Left forelimb (tissue), 1 donor: ENCODE measurements at regions not wholly inside any gene's neighbourhood (a gene's known extent, or its start where the extent isn't known, plus 50 kb on each side); places are given as distances from the start of the nearest gene placed in this dataset.

Source experiments
- DNase-seq: peaks from one replicate; pipeline ENCODE4 v3.0.0-alpha.2; 2018; ENCODE audit warnings: low spot score

DNA sequence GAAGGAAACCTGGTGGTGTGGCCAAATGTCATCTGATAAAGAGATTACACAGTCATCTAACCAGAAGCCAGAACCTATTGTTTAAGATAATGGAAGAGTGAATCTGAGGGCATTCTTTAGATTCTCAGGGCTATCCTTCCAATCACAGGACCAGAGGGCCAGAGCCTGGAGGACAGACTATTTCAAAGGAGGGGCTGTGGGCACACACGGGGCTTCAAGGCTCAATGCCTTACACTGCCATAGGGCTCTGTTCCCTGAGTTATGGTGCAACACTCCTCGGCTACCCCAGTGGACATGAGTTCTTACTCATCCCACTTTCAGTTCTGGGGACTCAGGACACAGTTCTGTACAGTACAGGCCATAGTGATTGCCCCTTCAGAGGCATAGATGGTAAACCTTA lies 343.9 kb upstream of the ALCAM start:
- no peak for DNase-seq

DNA sequence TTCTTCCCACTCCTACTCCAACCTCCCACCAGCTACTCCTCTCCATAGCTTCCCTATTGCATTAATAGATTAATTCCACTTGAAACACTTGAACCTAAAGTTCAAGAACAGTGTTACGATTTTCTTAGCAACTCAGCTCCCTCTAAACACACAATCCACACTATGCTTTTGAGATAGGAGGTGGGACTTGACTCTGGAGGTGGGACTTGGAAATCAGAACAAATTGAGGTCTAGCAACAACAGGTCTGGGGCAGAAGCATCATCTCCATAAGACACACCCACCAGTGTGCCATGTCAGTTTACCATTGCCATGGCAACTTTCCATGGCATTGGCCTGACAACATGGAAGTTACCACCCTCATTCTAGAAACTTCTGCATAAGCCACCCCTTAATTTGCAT lies 336.5 kb upstream of the ALCAM start:
- DNase-seq, result no peak

DNA sequence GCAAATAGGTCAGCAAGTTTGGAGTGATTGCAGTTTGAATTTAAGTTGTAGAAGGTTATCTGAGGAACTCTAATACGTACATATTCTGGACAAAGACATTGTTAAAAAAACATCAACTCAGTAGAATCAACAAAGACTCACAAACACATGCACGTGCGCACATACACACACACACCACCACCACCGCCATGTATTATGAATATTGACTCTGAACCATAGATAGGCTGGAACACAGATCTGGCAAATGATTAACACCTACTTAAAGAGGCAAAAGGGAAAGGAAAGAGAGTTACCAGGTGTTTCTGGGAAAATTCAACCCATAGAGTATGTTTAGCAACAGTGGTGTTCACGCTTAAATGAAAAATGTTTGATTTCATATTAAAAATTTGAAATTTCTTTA lies 334.2 kb upstream of the ALCAM start:
- no peak for DNase-seq

DNA sequence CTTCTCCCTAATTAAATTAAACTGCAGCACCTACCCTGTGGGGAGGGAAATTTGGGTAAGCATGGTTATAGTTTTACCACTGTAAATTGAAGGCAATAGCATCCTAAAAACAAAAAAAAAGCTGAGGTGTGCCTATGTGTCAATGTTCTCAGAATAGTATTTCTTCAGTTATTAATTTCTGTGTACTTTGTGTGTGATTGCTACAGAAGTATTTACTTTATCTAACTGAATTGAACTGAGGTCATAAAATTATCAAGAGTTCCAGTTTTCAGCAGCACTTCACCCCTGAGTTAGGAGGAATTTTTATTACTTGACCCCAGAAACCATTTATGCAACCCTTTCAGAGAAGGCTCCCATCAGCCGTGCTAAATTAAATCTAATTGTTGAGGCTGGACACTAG lies 333.6 kb upstream of the ALCAM start:
- no peak for DNase-seq

DNA sequence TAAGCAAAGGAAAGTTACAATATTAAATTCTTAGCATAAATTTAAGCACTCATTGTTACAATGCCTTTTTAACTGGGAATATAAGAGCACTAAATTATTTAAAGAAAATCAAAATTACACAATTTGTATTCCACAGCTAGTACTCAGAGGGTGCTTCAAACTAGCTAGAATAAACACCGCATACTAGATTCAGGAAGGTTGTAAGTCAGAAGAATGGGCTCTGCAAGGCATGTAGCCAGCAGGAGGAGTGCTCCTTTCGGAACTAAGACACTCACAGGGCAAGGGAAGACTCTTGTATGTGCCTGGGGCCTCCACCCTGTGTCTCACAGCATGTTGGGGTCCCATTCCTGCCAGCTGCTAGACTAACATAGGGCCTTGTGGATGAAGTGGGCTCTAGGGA lies 327.7 kb upstream of the ALCAM start:
- DNase-seq, result no peak

DNA sequence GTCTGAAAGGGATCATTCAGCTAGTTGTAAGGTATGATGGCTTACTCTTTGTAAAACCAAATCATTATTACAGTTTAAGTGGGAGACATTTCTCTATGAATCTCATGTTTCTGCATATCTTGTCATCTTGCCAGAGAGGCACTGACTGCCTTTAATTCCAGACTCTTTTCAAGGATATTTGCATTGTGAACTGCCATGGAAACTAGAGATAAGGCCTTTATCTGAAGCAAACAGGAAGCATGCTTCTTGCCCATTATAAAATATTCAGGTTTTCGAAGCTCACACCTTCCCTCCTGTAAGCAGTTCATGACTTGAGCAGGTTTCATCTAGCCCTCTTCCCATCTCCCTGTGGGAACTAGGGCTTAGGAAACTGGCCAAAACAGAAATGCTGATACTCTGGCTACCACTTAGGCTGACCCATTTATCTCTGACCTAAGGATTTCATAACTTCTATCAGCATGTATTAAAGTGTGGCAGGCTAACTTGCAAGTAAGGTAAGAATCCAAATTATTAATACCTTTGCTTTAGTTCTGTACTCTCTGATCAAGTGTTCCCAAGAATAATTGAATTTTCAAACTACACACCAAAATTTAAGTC lies 326.6 kb upstream of the ALCAM start:
- no peak for DNase-seq

DNA sequence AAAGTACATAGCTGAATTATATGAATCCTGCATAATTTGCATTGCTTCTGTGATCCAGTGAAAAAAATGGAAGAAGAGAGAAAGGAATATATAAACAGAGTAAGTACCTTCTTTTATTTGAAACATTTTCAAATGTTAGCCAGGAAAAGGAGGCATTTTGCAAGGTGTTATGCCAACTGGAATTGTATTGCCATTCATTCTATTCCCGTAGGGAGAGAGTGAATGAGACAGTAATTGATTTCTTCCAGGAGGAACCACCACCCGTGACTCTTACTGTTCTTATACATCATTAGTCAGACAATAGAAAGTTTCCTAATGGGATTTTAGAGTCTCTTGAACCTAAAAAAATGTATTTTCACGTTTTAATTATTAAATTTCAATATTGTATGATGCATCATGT lies 324.1 kb upstream of the ALCAM start:
- no peak for DNase-seq

DNA sequence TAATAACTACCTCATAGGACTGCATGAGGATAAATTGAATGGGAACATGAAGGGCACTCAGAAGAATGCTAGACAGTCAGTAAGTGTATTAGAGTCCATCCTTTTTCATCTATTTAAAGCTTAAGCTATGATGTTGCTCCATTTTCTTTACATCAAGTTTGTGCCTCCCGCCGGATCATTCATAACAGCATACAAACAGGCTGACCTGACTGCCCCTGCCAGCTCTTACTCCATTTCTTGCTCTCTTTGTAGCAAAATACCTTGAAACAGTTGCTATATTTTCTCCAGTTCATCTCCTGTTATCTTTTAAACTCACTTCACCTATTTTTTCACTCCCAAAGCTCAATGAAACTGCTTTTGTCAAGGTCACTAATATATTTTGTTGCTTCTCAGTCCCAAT lies 315.6 kb upstream of the ALCAM start:
- DNase-seq, result no peak

DNA sequence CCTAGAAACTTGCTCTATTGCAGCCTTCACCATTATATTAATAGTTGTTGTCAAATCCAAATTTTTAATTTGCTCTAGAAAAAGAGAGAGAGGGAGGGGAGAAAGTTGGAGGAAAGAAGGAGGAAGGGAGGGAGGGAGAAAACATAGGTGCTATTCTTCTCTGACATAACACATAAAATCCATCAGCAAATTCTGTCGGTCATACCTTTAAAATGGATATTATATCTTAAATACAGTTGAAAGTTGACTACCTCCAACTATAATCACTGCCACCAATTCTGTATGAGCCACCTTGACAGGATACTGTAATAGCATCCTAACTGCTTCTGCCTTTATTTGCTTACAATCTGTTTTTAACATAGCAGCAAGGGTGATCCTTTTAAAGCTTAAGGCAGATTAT lies 314.7 kb upstream of the ALCAM start:
- DNase-seq, result no peak

DNA sequence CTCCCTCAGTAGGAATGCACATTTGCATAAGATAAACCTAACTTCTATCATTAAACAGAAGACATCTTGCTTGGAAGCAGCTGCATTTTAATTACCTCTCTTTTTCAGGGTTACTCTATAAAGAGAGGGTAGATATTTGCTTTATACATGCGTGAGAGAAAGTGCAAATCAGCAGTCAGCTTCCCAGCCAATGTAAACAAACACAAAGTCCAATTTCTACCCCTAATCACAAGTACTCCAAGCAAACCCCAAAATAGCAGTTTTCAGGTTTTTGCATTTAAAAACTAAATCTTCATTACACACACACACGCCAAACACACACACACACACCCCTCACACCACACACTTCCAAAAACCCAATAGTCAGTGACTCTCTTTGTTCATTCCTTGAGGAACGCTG lies 303.9 kb upstream of the ALCAM start:
- no peak for DNase-seq

DNA sequence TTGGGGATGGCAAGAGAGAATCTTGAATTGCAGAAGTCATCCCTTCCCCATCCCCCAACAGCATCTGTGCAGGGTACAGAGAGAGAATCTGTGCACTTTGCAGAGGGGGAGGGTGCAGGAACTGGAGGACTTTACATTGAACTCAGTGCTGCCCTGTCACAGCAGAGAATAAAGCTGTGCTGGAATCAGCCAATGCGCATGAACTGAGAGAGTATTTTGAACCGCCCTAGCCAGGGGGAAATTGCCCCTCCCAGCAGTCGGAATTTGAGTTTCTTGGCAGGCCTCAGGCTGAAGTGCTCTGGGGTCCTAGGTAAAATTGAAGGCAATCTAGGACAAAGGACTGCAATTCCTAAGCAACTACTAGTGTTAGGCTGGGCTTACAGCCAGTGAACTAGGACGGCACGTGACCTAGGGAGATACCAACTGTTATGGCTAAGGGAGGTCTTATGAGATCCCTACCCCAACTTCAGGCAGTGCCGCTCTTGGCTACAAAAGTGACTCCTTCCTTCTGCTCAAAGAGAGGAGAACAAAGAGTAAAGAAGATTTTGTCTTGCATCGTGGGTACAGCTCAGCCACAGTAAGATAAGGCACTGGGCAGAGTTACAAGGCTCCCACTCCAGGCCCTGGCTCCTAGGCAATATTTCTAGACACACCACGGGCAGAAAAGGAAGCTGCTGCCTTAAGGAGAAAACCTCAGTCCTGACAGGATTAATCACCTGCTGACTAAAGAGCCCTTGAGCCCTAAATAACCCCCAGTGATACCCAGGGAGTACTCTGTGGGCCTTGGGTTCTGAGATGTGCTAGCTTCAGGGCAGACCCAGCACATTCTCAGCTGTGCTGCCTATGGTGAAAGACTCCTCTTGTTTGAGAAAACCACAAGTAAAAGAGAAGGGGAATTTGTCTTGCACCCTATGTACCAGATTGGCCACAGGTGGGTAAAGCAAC lies 300.5 kb upstream of the ALCAM start:
- DNase-seq, result no peak

DNA sequence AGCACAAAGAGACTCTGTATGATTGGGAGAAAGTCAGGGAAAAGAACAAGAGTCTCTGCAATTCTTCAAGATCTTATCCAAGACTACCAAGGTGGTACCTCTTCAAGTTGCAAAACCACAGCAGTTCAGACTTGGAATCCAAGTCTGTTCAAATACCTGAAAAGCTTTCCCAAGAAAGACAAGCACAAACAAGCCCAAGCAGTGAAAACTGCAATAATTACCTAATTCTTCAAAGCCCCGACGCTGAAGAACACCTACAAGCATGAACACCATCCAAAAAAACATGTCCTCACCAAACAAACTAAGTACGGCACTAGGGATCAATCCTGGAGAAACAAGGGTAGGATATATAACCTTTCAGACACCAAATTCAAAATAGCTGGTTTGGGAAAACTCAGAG lies 299.3 kb upstream of the ALCAM start:
- no peak for DNase-seq

DNA sequence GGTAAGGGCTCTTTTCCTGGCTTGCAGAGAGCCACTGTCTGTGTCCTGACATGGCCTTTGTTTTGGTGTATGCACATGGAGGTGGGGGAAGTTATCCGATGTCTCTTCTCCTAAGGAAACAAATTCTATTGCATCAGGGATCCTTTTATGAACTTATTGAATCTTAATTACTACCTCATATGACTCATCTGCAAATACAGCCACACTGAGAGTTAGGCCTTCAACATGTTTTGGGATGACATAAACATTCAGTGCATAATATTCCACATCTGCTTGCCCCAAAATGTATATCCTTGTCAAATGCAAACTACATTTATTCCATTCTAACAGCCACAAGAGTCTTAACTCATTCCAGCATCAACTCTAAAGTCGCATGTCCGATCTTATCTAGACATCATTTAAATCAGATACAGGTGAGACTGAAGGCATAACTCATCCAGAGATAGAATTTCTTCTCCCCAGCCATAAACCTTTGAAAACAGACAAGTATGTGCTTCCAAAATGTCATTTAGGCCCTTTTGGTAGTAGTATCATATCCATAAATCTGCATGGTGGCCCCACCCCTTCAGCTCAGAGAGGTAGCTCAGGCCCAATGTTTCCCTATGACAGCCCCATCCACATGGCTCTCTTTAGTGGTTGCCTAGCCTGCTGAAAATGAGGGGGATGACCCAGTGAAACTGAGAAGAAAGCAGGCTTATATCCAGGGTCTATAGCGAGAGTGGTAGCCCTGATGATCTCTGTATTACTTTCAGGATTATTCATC lies 289.5 kb upstream of the ALCAM start:
- no peak for DNase-seq

DNA sequence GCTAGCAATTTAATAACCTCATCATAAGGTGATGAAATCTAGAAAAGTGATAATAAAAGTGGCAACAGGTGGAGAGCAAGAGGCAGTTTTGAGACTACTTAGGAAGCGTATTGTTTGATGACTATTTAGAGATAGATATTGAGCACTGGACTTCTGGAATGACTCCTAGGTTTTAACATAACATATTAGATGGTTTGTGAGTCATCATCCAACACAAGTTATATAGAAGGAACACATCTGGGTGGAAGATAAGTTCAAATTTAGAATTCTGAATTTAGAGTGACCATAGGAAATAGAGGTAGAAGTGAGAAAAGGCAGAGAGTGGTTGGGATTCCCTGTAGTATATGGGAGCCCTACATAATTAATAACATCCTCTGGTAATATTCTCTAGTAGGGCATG lies 282.8 kb upstream of the ALCAM start:
- no peak for DNase-seq

DNA sequence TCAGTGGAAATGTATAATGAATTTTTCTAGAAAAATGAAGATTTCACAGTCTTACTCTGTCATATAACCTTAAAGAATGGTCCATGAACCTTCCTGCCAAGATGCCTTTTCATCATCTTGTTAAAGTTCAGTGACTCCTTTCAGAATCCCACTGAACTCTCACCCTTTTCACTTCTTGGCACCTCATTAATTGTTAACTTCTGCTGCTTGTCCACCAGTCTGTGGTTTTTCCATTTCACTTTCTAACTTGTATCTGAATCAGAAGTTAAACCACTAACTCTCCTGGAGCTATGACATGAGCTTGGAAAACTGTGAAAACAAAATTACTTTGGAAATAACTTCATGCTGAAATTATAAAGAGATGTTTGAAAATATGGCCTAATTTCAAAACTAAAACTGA lies 281.2 kb upstream of the ALCAM start:
- no peak for DNase-seq

DNA sequence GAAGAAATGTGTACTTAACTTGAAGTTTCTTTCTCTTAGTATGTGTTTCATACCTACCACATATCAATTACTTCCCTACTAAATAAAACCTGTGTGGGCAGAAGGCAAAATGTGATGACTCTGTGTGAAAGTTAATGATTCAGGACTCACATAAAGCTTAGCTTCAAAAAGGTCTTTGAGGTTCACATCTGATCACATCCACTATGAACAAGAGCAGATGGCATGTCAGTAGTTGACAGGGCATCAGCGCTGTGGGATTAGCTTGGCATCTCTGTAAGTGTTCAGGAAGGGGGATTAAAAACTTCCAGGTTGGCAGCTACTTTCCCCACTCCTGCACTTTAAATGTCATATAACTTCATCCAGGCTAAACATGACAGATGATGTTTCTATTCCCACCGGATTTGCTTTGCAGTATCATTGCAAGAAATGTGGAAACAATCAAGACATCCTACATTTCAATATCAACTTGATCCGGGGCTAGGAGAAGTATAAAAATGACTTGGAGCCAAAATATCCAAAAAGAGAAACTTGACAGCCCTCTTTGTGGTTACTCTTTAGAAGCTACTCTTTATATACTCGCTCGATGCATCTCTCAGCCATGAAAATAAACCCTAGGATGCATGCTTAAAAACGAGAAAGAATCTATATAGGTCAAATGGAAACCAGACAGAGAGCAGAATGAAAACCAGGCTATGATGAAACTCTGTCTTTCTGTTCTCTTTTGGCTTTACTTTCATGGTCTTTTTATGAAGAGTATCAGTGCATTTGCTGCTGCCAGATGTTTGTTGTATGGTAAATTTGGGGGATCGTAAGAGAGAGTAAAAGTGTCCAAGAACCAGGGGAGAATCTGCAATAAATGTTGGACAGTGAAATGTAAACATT lies 273.1 kb upstream of the ALCAM start:
- DNase-seq, result no peak

DNA sequence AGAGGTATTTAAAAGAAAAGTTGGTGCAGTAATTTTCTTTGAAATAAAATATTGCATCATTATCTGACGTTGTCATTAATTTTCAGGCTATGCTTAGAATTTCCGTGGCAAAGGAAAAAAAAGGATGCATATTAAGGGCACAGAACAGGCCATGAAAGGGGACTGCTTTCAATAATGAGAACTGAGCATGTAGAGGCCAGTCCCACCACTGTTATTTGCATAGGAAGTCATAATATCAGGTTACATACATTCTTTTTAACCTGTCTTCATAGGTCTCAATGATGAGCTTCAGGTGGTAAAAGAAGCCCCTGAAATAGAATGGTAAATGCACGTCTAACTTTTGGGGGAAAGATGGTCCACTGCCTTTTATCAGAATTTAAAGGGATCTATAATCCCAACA lies 272.1 kb upstream of the ALCAM start:
- DNase-seq, result no peak

DNA sequence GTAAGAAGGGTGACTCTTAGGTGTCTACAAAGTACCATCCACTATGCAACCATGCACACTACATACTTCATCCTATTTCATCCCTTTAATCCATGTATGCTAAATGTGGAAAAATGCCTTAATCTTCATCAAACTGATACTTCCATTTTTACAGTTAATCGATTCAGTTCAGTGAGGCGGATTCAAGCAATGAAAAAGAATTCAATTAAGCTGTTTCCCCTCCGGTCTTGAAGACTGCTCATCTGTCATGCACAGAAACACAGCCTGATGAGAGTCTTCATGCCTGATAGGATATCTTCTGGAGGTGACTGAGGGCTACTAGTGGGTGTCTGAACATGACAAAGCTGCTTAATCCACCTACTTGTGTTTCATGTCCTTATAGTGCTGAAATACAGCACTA lies 270.6 kb upstream of the ALCAM start:
- DNase-seq, result no peak

DNA sequence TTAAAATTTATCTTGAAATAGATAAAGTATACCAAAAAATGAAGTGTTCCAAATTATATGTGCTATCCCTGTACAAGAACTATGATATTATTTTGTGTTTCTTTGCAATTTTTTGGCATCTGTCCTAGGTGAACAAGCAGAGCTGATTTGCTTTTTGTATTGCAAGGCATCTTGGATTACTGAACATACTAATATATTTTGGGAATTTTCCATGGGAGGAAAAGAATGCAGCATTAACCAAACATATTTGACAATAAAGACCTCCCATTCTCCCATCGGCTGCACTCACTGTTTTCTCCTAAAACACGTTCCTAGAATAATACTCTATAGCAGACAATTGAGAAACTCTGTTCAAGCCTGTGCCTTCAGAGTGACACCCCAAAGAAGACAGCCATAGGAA lies 265.1 kb upstream of the ALCAM start:
- no peak for DNase-seq

DNA sequence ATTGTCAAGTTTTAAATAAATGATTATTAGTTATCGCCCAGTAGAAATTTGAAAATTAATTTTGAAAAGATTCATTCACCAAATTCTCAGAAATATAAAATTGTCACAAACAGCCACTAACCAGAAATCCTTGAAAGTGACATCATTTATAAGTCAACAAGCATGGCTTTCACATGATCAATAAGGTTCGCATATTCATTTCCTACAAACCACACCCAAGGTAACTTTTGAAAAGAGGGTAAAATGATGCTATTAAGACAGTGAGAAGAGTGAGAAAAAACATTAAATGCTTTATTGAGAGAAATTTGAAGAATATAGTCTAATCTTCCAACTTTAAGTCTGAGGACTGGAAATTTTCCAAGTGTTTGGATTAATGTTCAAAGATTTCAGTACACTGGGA lies 263.6 kb upstream of the ALCAM start:
- DNase-seq, result no peak

DNA sequence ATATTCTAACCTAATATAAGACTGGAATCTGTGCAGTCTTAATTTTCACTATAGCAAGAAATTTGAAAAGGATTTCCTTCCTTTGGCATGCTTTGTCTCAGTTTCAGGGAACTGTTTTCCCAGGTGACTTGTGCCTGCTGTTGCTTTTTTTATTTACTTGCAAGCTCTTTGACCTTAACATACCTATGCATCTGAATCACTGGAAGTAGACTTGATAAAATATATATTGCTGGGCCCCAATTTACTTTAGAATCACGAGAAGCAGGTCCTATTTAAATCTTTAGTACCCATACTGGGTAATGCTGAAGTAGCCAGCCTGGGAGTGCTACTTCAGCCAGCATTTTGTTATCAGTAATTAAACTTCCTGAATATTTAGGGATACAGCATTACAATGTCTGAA lies 257.9 kb upstream of the ALCAM start:
- no peak for DNase-seq

DNA sequence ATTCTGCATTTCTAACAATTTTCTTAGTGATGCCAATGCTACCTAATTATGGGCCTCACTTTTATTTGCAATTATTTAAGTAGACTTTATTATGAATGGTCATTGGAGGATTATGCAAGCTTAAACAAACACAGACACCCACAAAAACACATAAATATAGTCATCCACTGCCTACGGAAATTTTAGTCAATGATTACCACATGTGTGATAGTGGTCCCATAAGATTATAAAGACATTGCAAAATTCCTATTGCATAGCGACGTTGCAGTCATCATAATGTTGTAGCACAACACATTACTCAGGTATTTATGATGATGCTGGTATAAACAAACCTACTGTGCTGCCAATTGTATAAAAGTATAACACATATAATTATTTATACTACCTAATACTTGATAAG lies 247.8 kb upstream of the ALCAM start:
- no peak for DNase-seq
